ENCODE measurements at regions not wholly inside any gene's neighbourhood (a gene's known extent, or its start where the extent isn't known, plus 50 kb on each side); places are given as distances from the start of the nearest gene placed in this dataset.
"Not testable (repeated sequence)": the region's sequence is repeated elsewhere in the genome, so short reads cannot be mapped to it uniquely, and the experiment has no call there.

- H3K27ac Mint-ChIP-seq: peak overlapping the region in 1 of 3 experiments; percentile 44
- H3K27me3 Mint-ChIP-seq (ENCODE audit: low read depth): no peaks in the 10 kb centered on the region
- no peak for TF ChIP-seq CTCF (IDR thresholded peaks at IDR 0.05; ENCODE audit: unreplicated experiment in 3 of 3)
- no peaks in the 10 kb centered on the region for H3K36me3 Mint-ChIP-seq (ENCODE audit: low read depth)
- no peak overlapping the region for H3K4me3 Mint-ChIP-seq
- peaks cover 2% of the 10 kb centered on the region for H3K9me3 Mint-ChIP-seq
- H3K4me1 Mint-ChIP-seq: peaks cover 31% of the 10 kb centered on the region
Observed at GRCh38 chr6:139879823-139880356, 505.4 kb upstream of the CITED2 start.

- H3K4me1 Mint-ChIP-seq: peaks cover 31% of the 10 kb centered on the region
- not testable (repeated sequence) for H3K27ac Mint-ChIP-seq; H3K9me3 Mint-ChIP-seq; H3K27me3 Mint-ChIP-seq (ENCODE audit: low read depth); H3K4me3 Mint-ChIP-seq; H3K36me3 Mint-ChIP-seq (ENCODE audit: low read depth)
Observed at GRCh38 chr6:139879241-139879640, 504.8 kb upstream of the CITED2 start.

GRCh38 chr6:139877828-139878405 is 503.5 kb upstream of the CITED2 start:
- Mint-ChIP-seq H3K4me3 (no peak overlapping the region), H3K36me3 (ENCODE audit: low read depth) (no peaks in the 10 kb centered on the region), H3K27me3 (ENCODE audit: low read depth) (no peaks in the 10 kb centered on the region), H3K9me3 (peaks cover 2% of the 10 kb centered on the region), H3K27ac (no peak overlapping the region), H3K4me1 (peaks cover 19% of the 10 kb centered on the region)
- no peak for TF ChIP-seq CTCF (IDR thresholded peaks at IDR 0.05; ENCODE audit: unreplicated experiment in 3 of 3)

- Mint-ChIP-seq H3K9me3 (no peaks in the 10 kb centered on the region), H3K4me1 (peaks cover 19% of the 10 kb centered on the region), H3K27ac (peak overlapping the region in 1 of 3 experiments; percentile 33), H3K4me3 (no peak overlapping the region), H3K36me3 (ENCODE audit: low read depth) (no peaks in the 10 kb centered on the region), H3K27me3 (ENCODE audit: low read depth) (no peaks in the 10 kb centered on the region)
- no peak for TF ChIP-seq CTCF (IDR thresholded peaks at IDR 0.05; ENCODE audit: unreplicated experiment in 3 of 3)
Observed at GRCh38 chr6:139872665-139873064, 498.2 kb upstream of the CITED2 start.

- H3K36me3 Mint-ChIP-seq (ENCODE audit: low read depth): no peaks in the 10 kb centered on the region
- peaks cover 19% of the 10 kb centered on the region for H3K4me1 Mint-ChIP-seq
- no peak for TF ChIP-seq CTCF (IDR thresholded peaks at IDR 0.05; ENCODE audit: unreplicated experiment in 3 of 3)
- H3K27me3 Mint-ChIP-seq (ENCODE audit: low read depth): no peaks in the 10 kb centered on the region
- no peaks in the 10 kb centered on the region for H3K9me3 Mint-ChIP-seq
- peak overlapping the region in 2 of 3 experiments; percentile 9 to 35 for H3K27ac Mint-ChIP-seq
- H3K4me3 Mint-ChIP-seq: no peak overlapping the region
Observed at GRCh38 chr6:139871803-139872510, 497.5 kb upstream of the CITED2 start.

- no peak overlapping the region for H3K4me3 Mint-ChIP-seq
- H3K4me1 Mint-ChIP-seq: peaks cover 19% of the 10 kb centered on the region
- H3K27me3 Mint-ChIP-seq (ENCODE audit: low read depth): no peaks in the 10 kb centered on the region
- H3K36me3 Mint-ChIP-seq (ENCODE audit: low read depth): no peaks in the 10 kb centered on the region
- H3K9me3 Mint-ChIP-seq: no peaks in the 10 kb centered on the region
- peak overlapping the region in 1 of 3 experiments; percentile 64 for H3K27ac Mint-ChIP-seq
- no peak for TF ChIP-seq CTCF (IDR thresholded peaks at IDR 0.05; ENCODE audit: unreplicated experiment in 3 of 3)
Observed at GRCh38 chr6:139871165-139871710, 496.8 kb upstream of the CITED2 start.

Data from nephron (organoid).